Immature natural killer cell (primary cell): ENCODE measurements at regions not wholly inside any gene's neighbourhood (a gene's known extent, or its start where the extent isn't known, plus 50 kb on each side); places are given as distances from the start of the nearest gene placed in this dataset.
"Not testable (repeated sequence)": the region's sequence is repeated elsewhere in the genome, so short reads cannot be mapped to it uniquely, and the experiment has no call there.

Experiments
- DNase-seq, 3 donors: peaks; one replicate each; pipeline ENCODE4 v3.0.0; 2022; ENCODE audit warnings: mixed read lengths in 1 of 3
- H3K27ac Mint-ChIP-seq, 6 donors: one replicate each; pipeline ENCODE4 v1.8.0; 2020; ENCODE audit warnings: mixed read lengths in 6 of 6, mild to moderate bottlenecking in 5 of 6, inconsistent platforms in 4 of 6, moderate library complexity in 3 of 6
- H3K27me3 Mint-ChIP-seq, 3 donors: one replicate each; pipeline ENCODE4 v1.8.0; 2020 to 2021; ENCODE audit warnings: low read depth in 3 of 3, mild to moderate bottlenecking in 3 of 3, mixed read lengths in 3 of 3, moderate library complexity in 3 of 3, inconsistent platforms in 1 of 3
- H3K36me3 Mint-ChIP-seq, 3 donors: one replicate each; pipeline ENCODE4 v1.8.0; 2020; ENCODE audit warnings: mixed read lengths in 3 of 3, inconsistent platforms in 2 of 3, mild to moderate bottlenecking in 2 of 3
- H3K4me1 Mint-ChIP-seq, 2 donors: one replicate each; pipeline ENCODE4 v1.8.0; 2020; ENCODE audit warnings: inconsistent platforms in 2 of 2, mild to moderate bottlenecking in 2 of 2, mixed read lengths in 2 of 2, moderate library complexity in 1 of 2
- H3K4me3 Mint-ChIP-seq, 5 donors: one replicate each; pipeline ENCODE4 v1.8.0; 2020; ENCODE audit warnings: mild to moderate bottlenecking in 5 of 5, mixed read lengths in 5 of 5, inconsistent platforms in 3 of 5, moderate library complexity in 3 of 5
- H3K9me3 Mint-ChIP-seq, 6 donors: one replicate each; pipeline ENCODE4 v1.8.0; 2020; ENCODE audit warnings: mild to moderate bottlenecking in 6 of 6, mixed read lengths in 6 of 6, inconsistent platforms in 4 of 6, moderate library complexity in 3 of 6

DNA sequence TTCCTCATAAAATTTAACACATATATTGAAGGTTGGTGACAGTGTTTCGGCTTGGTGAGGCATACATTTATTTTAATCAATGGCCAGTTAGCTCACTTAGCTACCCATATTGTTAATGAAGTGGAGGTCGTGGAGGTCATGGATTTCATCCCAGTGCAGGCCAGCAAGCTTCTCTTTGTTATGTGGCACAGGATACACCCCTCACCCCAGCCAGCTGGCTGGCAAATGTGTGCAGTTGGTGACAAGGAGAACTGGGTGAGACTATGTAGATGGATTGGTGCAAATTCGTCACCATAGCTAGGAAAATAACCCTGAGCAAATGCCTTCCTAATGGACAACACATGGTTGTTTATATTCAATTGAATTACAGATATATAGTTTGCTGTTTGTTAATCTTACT, 50.5 kb upstream of the FOXP2 start:
- Mint-ChIP-seq H3K36me3 (no peaks in the 10 kb centered on the region), H3K4me1 (no peaks in the 10 kb centered on the region), H3K4me3 (no peak overlapping the region), H3K27ac (no peak overlapping the region), H3K27me3 (no peaks in the 10 kb centered on the region), H3K9me3 (peaks cover 2 to 13% (median 7%) of the 10 kb centered on the region in 6 donors)
- no peak for DNase-seq

DNA sequence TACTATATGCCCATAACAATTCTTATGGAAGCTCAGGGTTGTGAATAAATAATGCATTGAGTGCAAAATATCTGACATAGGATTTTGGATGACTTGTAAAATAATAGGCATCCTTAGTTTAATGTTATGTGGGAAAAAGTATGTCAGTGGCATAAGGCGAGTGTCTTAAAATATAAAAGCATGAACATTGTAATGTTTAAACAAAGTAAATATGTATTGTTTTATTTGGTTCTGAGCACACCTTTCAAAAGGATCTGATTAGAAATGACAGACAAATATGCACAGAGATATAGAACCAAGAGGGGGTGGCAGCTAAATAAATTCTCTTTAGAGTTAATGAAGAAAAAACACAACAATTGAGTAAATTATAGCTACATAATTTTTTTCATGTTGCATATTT, 51.3 kb upstream of the FOXP2 start:
- no peak for DNase-seq
- Mint-ChIP-seq H3K4me1 (no peaks in the 10 kb centered on the region), H3K27me3 (no peaks in the 10 kb centered on the region), H3K36me3 (no peaks in the 10 kb centered on the region), H3K27ac (no peak overlapping the region), H3K9me3 (peaks cover 2 to 13% (median 9%) of the 10 kb centered on the region in 6 donors), H3K4me3 (no peak overlapping the region)

DNA sequence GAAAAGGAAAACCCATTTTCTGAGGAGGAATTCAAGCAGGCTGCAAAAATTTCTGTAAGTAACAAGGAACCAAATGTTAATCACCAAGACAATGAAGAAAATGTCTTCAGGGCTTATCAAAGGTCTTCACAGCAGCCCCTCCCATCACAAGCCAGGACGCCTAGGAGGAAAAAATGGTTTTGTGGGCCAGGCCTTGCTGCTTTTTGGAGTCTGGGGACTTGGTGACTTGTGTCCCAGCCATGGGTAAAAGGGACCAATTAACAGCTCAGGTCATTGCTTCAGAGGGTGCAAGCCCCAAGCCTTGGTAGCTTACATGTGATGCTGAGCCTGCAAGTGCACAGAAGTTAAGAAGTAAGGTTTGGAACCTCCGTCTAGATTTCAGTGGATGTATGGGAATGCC, 55.7 kb upstream of the FOXP2 start:
- no peak overlapping the region for H3K4me3 Mint-ChIP-seq

DNA sequence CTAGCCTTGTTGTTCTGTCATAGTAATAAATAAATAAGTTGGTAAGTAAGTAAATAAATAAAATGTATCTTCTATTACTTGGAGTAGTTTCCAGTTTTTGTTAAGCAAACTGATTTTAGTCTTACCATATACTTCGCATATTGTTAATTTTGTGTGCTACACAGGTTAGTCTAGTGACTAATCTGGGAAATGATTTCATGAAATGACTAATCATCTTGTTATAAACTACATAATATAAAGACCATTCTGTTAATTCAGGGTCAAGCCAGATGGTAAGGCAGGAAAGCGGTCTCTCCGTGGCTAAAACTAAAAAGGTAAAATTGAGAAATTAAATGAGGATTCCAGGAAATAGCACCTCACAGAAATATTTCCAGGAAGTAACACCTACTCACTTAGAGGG, 58.5 kb upstream of the FOXP2 start:
- Mint-ChIP-seq H3K27ac (no peak overlapping the region), H3K9me3 (peaks cover 0 to 16% (median 10%) of the 10 kb centered on the region in 6 donors), H3K36me3 (no peaks in the 10 kb centered on the region), H3K4me3 (no peak overlapping the region), H3K4me1 (no peaks in the 10 kb centered on the region), H3K27me3 (no peaks in the 10 kb centered on the region)
- no peak for DNase-seq

More for the DNA sequence above, 55.7 kb upstream of the FOXP2 start:
- Mint-ChIP-seq H3K27ac (no peak overlapping the region), H3K9me3 (peaks cover 0 to 23% (median 9%) of the 10 kb centered on the region in 6 donors), H3K36me3 (no peaks in the 10 kb centered on the region), H3K27me3 (no peaks in the 10 kb centered on the region), H3K4me1 (no peaks in the 10 kb centered on the region)
- no peak for DNase-seq

DNA sequence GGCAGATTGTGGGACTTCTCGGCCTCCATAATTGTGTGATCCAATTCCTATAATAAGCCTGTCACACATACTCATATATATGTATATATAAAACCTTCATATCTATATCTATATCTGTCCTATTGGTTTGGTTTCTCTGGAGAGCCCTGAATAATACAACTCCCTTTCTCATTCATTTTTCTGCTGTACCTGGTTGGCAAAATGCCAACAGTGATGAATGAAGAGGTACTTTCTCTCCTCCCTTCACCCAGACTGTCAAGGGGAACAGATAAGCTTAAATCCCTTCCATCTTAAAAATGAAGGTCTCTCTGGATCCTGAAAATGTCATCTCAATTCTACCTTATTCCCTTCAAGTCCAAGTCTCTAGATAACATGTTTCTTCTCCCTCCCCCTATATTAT, 60.3 kb upstream of the FOXP2 start:
- Mint-ChIP-seq H3K4me3 (no peak overlapping the region), H3K9me3 (peaks cover 0 to 13% (median 6%) of the 10 kb centered on the region in 6 donors), H3K27ac (no peak overlapping the region), H3K36me3 (no peaks in the 10 kb centered on the region), H3K27me3 (no peaks in the 10 kb centered on the region), H3K4me1 (no peaks in the 10 kb centered on the region)
- DNase-seq, result no peak

DNA sequence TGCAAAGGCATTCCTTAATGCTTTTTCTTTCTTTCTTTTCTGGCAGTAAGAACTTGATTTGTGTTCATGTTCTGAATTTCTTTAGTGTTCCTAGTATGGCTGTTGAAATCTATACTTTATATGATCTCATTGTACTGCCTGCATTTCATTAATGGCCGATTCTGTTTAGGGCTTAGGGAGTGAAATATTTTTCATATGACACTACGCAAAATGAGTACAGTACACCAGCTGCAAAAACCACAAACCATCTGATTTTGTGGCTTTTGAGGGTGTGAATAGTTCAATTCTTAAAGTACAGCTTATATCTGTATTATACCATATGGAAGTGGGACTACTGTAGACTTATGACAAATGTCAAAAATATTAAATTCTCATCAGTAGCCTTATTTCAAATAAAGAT, 69.1 kb upstream of the FOXP2 start:
- Mint-ChIP-seq H3K4me3 (no peak overlapping the region), H3K9me3 (peaks cover 0 to 4% (median 2%) of the 10 kb centered on the region in 6 donors), H3K4me1 (no peaks in the 10 kb centered on the region), H3K36me3 (no peaks in the 10 kb centered on the region), H3K27ac (no peak overlapping the region), H3K27me3 (no peaks in the 10 kb centered on the region)
- DNase-seq, result no peak

DNA sequence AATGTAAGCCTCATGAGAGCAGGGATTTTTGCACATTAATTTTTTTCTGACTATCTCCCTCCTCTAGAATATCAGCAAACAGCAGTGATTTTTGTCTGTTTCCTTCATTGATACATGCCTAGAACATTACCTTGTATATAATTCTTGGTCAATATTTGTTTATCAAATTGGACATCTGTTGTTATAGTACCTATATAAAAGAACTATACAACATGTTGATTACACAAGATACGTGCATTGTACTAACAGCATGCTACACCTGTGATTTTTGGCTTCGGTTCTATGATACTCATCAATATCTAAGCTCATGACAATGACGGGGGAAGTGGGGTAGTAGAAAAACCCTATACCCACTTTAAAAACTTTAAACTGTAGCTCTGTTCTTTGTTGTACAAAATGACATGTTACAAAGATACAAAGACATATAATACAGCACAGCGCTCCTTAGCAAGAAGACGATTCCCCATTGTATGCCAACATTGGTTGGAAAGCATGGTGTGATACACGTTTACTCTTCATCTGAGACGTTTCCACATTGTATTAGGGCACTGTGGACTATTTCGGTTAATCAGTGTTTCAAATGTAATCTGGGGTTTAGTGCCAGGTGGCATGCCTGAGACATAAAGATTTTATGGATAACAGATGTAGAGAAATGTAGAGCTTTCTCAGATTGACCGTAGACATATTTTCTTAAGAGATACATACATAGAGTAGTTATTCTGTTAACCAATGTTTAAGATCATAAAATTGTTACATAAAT, 70.5 kb upstream of the FOXP2 start:
- H3K4me1 Mint-ChIP-seq, result no peaks in the 10 kb centered on the region
- H3K4me3 Mint-ChIP-seq, result no peak overlapping the region
- H3K9me3 Mint-ChIP-seq, result peaks cover 0 to 3% (median 0%) of the 10 kb centered on the region in 6 donors
- DNase-seq, result no peak
- no peaks in the 10 kb centered on the region for H3K27me3 Mint-ChIP-seq
- no peak overlapping the region for H3K27ac Mint-ChIP-seq
- H3K36me3 Mint-ChIP-seq, result no peaks in the 10 kb centered on the region

DNA sequence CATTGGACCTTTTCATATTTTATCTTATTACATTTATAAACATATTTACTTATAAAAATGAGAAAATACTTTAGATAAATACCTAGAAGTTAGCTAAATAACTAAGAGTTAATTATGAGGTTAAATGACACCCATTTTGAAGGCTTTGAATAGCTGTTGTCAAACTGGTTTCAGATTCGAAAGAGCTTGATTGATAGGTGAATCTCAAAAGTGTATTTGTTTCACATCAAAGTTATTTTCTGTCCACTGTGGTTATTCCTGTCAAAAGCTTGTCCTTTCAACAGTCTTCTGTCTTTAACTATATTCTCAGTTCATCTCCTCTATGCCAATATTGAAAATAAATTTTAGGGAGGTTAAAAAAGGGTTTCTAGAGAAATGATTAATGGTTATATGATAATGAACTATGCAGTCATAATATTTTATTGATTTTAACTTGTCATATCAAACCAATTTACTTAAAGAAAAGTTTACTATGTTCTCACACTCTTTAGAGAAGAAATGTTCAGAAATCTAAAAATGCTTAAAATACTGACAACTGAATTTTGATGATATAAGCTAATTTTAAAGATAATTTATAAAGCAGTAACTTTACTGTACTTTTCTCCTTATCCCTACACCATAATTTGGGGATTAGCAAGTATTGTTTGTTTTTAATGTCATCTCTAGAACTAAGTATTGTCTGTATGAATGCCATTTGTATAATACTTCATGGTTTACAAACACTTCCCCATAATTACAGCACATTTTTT, 72.0 kb upstream of the FOXP2 start:
- no peaks in the 10 kb centered on the region for H3K27me3 Mint-ChIP-seq
- no peak for DNase-seq
- no peaks in the 10 kb centered on the region for H3K4me1 Mint-ChIP-seq
- H3K4me3 Mint-ChIP-seq, result no peak overlapping the region
- H3K27ac Mint-ChIP-seq, result no peak overlapping the region
- H3K36me3 Mint-ChIP-seq, result no peaks in the 10 kb centered on the region
- no peaks in the 10 kb centered on the region for H3K9me3 Mint-ChIP-seq

DNA sequence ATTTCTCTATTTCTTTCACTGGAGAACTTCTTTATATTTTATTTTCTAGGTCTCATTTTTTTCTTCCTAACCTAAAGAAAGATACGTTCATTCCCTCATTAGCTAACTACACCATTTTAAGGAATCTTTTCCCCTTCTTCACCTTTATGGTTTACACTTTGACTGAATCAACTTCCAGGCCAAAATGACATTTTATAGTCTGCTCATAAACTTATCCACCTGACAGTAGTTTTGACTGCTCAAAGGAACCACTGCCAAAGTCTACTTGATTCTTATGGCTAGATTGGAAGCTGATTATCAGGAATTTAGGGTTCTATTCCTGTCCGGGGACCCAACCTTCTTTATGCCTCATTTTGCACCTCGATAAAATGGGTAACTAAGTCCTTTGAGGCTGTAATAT, 73.0 kb upstream of the FOXP2 start:
- Mint-ChIP-seq H3K9me3 (no peaks in the 10 kb centered on the region), H3K36me3 (no peaks in the 10 kb centered on the region), H3K4me3 (no peak overlapping the region), H3K27ac (no peak overlapping the region), H3K27me3 (no peaks in the 10 kb centered on the region), H3K4me1 (no peaks in the 10 kb centered on the region)
- DNase-seq, result no peak

DNA sequence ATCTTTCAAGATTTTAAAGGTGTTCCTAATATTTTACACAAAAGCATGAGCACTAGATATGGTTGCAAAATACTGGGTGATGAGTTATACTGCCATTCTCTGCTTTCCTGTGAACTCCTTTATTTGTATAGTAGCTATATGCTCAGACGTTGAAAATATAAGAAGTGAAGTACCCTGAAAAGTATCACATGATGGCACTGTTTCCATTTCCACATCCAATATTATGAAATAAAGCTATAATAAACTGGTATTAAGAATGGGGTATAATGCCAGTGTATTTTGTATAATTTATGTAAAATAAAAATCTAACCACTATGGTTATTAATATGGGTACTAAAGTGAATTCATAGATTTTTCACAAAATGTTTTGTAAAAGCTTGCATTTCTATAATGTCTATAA, 79.6 kb upstream of the FOXP2 start:
- Mint-ChIP-seq H3K4me3 (no peak overlapping the region), H3K36me3 (no peaks in the 10 kb centered on the region), H3K9me3 (peaks cover 0 to 4% (median 0%) of the 10 kb centered on the region in 6 donors), H3K4me1 (no peaks in the 10 kb centered on the region), H3K27me3 (no peaks in the 10 kb centered on the region), H3K27ac (no peak overlapping the region)
- DNase-seq, result no peak

DNA sequence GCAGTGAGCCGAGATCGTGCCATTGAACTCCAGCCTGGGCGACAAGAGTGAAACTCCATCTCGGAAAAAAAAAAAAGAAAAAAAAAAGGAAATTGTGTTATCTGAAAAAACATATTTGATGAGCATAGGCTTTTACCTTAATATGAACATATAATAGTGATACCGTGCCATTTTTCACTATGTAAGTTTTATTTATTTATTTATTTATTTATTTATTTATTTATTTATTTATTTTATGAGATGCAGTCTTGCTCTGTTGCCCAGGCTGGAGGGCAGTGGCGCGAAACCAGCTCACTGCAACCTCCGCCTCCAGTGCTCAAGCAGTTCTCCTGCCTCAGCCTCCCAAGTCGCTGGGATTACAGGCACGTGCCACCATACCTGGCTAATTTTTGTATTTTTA, 85.2 kb upstream of the FOXP2 start:
- H3K27me3 Mint-ChIP-seq, DNase-seq, H3K4me1 Mint-ChIP-seq, H3K27ac Mint-ChIP-seq, H3K4me3 Mint-ChIP-seq, H3K9me3 Mint-ChIP-seq, H3K36me3 Mint-ChIP-seq: not testable (repeated sequence)

DNA sequence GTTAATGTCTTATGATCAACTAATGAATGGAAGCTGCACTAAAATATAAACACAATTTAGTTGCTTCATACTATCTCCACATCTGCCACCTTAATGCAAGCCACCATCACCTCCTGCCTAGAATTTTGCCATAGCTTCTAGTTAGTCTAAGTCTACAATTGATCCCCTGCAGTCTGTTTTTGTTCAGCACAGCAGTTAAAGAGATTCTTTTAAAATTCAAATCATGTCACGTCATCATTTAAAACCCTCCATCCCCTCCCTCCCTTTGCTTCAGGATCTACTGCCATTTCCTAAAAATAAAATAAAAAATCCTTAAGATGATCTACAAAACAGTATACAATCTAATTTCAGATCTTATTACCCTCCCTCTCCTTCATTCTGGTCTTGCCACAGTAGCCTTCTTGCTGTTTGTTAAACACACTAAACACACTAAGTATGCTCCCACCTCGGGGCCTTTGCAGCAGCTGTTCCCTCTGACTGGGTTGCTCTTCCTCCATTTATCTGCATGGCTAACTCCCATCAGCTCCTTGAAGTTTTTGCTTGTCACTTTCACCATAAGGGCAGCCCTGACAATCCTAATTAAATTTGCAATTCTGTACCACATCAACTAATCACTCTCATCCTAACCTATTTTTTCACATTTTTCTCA, 97.0 kb upstream of the FOXP2 start:
- Mint-ChIP-seq H3K36me3 (no peaks in the 10 kb centered on the region), H3K27me3 (peaks cover 0 to 3% (median 0%) of the 10 kb centered on the region in 3 donors), H3K4me1 (no peaks in the 10 kb centered on the region), H3K9me3 (peaks cover 0 to 15% (median 4%) of the 10 kb centered on the region in 6 donors), H3K27ac (no peak overlapping the region), H3K4me3 (no peak overlapping the region)
- DNase-seq, result no peak

DNA sequence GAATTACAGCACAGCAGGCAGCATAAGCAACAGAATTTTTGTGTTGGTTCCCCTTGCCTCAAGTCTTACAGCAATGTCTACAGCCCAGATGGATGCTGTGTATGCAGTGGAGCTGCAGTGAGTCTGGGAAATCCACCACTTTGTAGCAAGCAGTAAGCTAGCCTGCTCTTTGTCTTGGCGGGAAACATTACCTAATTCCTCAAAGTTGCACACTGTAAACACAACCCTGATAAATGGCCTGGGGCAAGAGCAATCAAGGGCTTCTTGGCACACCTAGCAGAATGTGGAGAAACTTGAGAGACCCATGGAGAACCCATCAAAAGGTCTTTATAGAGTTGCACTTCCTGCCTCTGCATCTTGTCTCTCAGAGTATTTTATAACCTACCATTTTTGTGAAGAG, 102.0 kb upstream of the FOXP2 start:
- Mint-ChIP-seq H3K4me1 (no peaks in the 10 kb centered on the region), H3K9me3 (peaks cover 0 to 14% (median 8%) of the 10 kb centered on the region in 6 donors), H3K4me3 (no peak overlapping the region), H3K36me3 (no peaks in the 10 kb centered on the region), H3K27ac (no peak overlapping the region), H3K27me3 (peaks cover 0 to 2% (median 0%) of the 10 kb centered on the region in 3 donors)
- DNase-seq, result no peak

DNA sequence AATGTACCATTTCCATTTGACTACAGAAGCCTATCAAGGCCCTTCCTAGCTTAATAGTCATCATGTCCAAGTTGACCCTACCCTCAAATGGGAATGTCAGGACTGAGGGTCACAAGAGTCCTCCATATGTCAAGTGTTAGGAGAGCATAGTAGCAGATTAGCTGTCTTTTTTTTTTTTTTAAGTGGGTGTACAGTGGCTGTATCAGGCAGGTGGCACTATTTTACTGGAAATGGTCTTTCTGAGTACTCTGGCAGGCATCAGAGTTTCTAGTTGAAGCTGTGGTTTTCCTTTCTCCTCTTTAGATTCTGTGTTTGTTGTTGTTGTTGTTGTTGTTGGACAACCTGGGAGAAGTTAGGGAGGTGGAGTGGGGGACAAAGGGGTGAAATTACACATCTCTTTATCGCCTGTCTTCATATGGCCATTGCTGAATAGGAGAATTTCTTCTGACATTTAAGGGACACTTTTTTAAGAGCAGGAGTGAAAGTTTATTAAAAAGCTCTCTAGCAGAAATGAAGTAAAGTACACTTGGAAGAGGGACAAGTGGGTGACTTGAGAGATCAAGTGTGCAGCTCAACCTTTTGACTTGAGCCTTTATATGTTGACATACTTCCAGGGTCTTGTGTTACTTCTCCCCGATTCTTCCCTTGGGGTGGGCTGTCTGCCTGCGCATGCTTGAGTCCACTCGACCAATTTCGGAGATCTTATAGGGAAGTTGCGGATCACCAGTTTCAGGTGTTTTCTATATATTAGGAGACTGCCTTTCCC, 104.1 kb upstream of the FOXP2 start:
- no peaks in the 10 kb centered on the region for H3K36me3 Mint-ChIP-seq
- H3K4me1 Mint-ChIP-seq, result no peaks in the 10 kb centered on the region
- peaks cover 0 to 13% (median 8%) of the 10 kb centered on the region in 6 donors for H3K9me3 Mint-ChIP-seq
- no peak for DNase-seq
- H3K27ac Mint-ChIP-seq, result no peak overlapping the region
- peaks cover 0 to 2% (median 0%) of the 10 kb centered on the region in 3 donors for H3K27me3 Mint-ChIP-seq
- H3K4me3 Mint-ChIP-seq, result no peak overlapping the region
